ENCODE measurements at regions not wholly inside any gene's neighbourhood (a gene's known extent, or its start where the extent isn't known, plus 50 kb on each side); places are given as distances from the start of the nearest gene placed in this dataset.
"Not testable (repeated sequence)": the region's sequence is repeated elsewhere in the genome, so short reads cannot be mapped to it uniquely, and the experiment has no call there.

GRCh38 chr3:162984746-162985145 lies 1488.1 kb downstream of the OTOL1 start:
- no peak for DNase-seq (ENCODE audit: low read depth, low spot score)
- Mint-ChIP-seq H3K27me3 (ENCODE audit: low read depth) (no peaks in the 10 kb centered on the region), H3K27ac (ENCODE audit: unreplicated experiment) (no peak overlapping the region), H3K9me3 (peaks cover 12% of the 10 kb centered on the region), H3K4me1 (no peaks in the 10 kb centered on the region), H3K4me3 (no peak overlapping the region), H3K36me3 (ENCODE audit: low read depth) (peaks cover 3% of the 10 kb centered on the region)
- no peak for TF ChIP-seq CTCF (conservative IDR thresholded peaks at IDR 0.05)

- DNase-seq (ENCODE audit: low read depth, low spot score); H3K4me3 Mint-ChIP-seq; H3K36me3 Mint-ChIP-seq (ENCODE audit: low read depth); H3K27me3 Mint-ChIP-seq (ENCODE audit: low read depth); H3K27ac Mint-ChIP-seq (ENCODE audit: unreplicated experiment); H3K4me1 Mint-ChIP-seq; H3K9me3 Mint-ChIP-seq: not testable (repeated sequence)
These were observed 1490.6 kb downstream of the OTOL1 start for GRCh38 chr3:162987085-162987794.

- H3K4me1 Mint-ChIP-seq: peaks cover 2% of the 10 kb centered on the region
- H3K9me3 Mint-ChIP-seq: peaks cover 8% of the 10 kb centered on the region
- no peak for DNase-seq (ENCODE audit: low read depth, low spot score)
- TF ChIP-seq CTCF (conservative IDR thresholded peaks at IDR 0.05): no peak
- no peak overlapping the region for H3K27ac Mint-ChIP-seq (ENCODE audit: unreplicated experiment)
- H3K36me3 Mint-ChIP-seq (ENCODE audit: low read depth): peaks cover 7% of the 10 kb centered on the region
- H3K27me3 Mint-ChIP-seq (ENCODE audit: low read depth): no peaks in the 10 kb centered on the region
- H3K4me3 Mint-ChIP-seq: no peak overlapping the region
These were observed 1496.1 kb downstream of the OTOL1 start for GRCh38 chr3:162992741-162993140.

- no peak for TF ChIP-seq CTCF (conservative IDR thresholded peaks at IDR 0.05)
- Mint-ChIP-seq H3K9me3 (peaks cover 6% of the 10 kb centered on the region), H3K4me3 (no peak overlapping the region), H3K36me3 (ENCODE audit: low read depth) (peaks cover 7% of the 10 kb centered on the region), H3K27ac (ENCODE audit: unreplicated experiment) (no peak overlapping the region), H3K4me1 (peaks cover 10% of the 10 kb centered on the region), H3K27me3 (ENCODE audit: low read depth) (no peaks in the 10 kb centered on the region)
- no peak for DNase-seq (ENCODE audit: low read depth, low spot score)
These were observed 1497.6 kb downstream of the OTOL1 start for GRCh38 chr3:162994165-162994564.

- Mint-ChIP-seq H3K27ac (ENCODE audit: unreplicated experiment) (no peak overlapping the region), H3K4me3 (no peak overlapping the region), H3K36me3 (ENCODE audit: low read depth) (peaks cover 7% of the 10 kb centered on the region)
These were observed 1499.8 kb downstream of the OTOL1 start for GRCh38 chr3:162996368-162996767.

More at GRCh38 chr3:162996368-162996767, 1499.8 kb downstream of the OTOL1 start:
- DNase-seq (ENCODE audit: low read depth, low spot score): no peak
- Mint-ChIP-seq H3K4me1 (peaks cover 10% of the 10 kb centered on the region), H3K9me3 (peaks cover 6% of the 10 kb centered on the region), H3K27me3 (ENCODE audit: low read depth) (no peaks in the 10 kb centered on the region)
- TF ChIP-seq CTCF (conservative IDR thresholded peaks at IDR 0.05): no peak

All from neural crest cell (in vitro differentiated cells).